HL-60 (cell line): ENCODE measurements at regions not wholly inside any gene's neighbourhood (a gene's known extent, or its start where the extent isn't known, plus 50 kb on each side); places are given as distances from the start of the nearest gene placed in this dataset.

Source experiments
- DNase-seq, 2 experiments: peaks; one replicate each; pipeline ENCODE4 v3.0.0-alpha.2; 2010 to 2020; ENCODE audit warnings: low read depth in 1 of 2, low spot score in 1 of 2
- H3K27ac ChIP-seq: fragments of 250-450 bp; sonication (Bioruptor Pico); replicated peaks from 2 replicates; pipeline ENCODE4 v1.5.1; 2020; ENCODE audit warnings: mild to moderate bottlenecking, moderate library complexity
- H3K27me3 ChIP-seq: fragments of 250-450 bp; sonication (Bioruptor Pico); 2 replicates; pipeline ENCODE4 v1.5.1; 2021; ENCODE audit warnings: mild to moderate bottlenecking, moderate library complexity; ENCODE audit not compliant: insufficient read depth, poor library complexity, severe bottlenecking
- H3K4me3 ChIP-seq: replicated peaks from 2 replicates; pipeline ENCODE4 v1.5.1; 2011; ENCODE audit warnings: mild to moderate bottlenecking, control low read depth, low read length; ENCODE audit not compliant: insufficient read depth
- GABPA ChIP-seq: IDR thresholded peaks from 2 replicates; pipeline ENCODE4 v1.6.1; 2012; ENCODE audit warnings: low read depth
- POLR2AphosphoS5 ChIP-seq: IDR thresholded peaks from 2 replicates; pipeline ENCODE4 v1.6.1; 2012; ENCODE audit warnings: low read depth
- SPI1 ChIP-seq: IDR thresholded peaks from 2 replicates; pipeline ENCODE4 v1.6.1; 2012; ENCODE audit warnings: low read depth, mild to moderate bottlenecking, borderline replicate concordance
- TF ChIP-seq, protein P1 (sequence below): IDR thresholded peaks from 2 replicates; pipeline ENCODE4 v1.6.1; 2012; ENCODE audit warnings: low read depth; ENCODE audit not compliant: insufficient replicate concordance
- TF ChIP-seq, protein P2 (sequence below): IDR thresholded peaks from one replicate; pipeline ENCODE4 v1.5.1; 2011; ENCODE audit warnings: low read length, control low read depth, inconsistent platforms; ENCODE audit not compliant: insufficient read depth

DNA sequence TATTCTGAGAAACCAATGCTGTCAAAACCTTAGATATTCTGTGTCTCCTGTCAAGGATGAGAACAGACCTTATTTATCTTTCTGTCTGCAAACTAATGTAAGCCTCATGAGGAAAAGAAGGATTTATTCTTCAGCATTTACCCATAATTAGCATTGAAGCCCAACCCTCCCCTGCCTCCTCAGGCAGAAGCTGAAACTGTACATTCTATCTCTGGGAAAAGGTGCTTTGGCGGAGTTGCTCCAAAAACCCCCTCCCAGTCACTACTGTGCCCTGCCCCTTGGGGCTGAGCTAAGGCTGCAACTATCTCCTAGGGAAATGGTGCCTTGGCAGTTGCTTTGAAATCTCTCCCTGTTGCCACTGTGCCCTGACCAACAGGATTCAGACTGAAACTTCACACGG lies 106.2 kb upstream of the TLR4 start:
- Histone ChIP-seq H3K4me3 (no peak overlapping the region), H3K27ac (no peak overlapping the region), H3K27me3 (no peaks in the 10 kb centered on the region)
- DNase-seq = no peak
- TF ChIP-seq, protein P1, sequence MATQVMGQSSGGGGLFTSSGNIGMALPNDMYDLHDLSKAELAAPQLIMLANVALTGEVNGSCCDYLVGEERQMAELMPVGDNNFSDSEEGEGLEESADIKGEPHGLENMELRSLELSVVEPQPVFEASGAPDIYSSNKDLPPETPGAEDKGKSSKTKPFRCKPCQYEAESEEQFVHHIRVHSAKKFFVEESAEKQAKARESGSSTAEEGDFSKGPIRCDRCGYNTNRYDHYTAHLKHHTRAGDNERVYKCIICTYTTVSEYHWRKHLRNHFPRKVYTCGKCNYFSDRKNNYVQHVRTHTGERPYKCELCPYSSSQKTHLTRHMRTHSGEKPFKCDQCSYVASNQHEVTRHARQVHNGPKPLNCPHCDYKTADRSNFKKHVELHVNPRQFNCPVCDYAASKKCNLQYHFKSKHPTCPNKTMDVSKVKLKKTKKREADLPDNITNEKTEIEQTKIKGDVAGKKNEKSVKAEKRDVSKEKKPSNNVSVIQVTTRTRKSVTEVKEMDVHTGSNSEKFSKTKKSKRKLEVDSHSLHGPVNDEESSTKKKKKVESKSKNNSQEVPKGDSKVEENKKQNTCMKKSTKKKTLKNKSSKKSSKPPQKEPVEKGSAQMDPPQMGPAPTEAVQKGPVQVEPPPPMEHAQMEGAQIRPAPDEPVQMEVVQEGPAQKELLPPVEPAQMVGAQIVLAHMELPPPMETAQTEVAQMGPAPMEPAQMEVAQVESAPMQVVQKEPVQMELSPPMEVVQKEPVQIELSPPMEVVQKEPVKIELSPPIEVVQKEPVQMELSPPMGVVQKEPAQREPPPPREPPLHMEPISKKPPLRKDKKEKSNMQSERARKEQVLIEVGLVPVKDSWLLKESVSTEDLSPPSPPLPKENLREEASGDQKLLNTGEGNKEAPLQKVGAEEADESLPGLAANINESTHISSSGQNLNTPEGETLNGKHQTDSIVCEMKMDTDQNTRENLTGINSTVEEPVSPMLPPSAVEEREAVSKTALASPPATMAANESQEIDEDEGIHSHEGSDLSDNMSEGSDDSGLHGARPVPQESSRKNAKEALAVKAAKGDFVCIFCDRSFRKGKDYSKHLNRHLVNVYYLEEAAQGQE = no peak
- no peak for TF ChIP-seq GABPA
- TF ChIP-seq, protein P2, sequence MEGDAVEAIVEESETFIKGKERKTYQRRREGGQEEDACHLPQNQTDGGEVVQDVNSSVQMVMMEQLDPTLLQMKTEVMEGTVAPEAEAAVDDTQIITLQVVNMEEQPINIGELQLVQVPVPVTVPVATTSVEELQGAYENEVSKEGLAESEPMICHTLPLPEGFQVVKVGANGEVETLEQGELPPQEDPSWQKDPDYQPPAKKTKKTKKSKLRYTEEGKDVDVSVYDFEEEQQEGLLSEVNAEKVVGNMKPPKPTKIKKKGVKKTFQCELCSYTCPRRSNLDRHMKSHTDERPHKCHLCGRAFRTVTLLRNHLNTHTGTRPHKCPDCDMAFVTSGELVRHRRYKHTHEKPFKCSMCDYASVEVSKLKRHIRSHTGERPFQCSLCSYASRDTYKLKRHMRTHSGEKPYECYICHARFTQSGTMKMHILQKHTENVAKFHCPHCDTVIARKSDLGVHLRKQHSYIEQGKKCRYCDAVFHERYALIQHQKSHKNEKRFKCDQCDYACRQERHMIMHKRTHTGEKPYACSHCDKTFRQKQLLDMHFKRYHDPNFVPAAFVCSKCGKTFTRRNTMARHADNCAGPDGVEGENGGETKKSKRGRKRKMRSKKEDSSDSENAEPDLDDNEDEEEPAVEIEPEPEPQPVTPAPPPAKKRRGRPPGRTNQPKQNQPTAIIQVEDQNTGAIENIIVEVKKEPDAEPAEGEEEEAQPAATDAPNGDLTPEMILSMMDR = no peak
- TF ChIP-seq SPI1 = no peak
- no peak for TF ChIP-seq POLR2AphosphoS5

DNA sequence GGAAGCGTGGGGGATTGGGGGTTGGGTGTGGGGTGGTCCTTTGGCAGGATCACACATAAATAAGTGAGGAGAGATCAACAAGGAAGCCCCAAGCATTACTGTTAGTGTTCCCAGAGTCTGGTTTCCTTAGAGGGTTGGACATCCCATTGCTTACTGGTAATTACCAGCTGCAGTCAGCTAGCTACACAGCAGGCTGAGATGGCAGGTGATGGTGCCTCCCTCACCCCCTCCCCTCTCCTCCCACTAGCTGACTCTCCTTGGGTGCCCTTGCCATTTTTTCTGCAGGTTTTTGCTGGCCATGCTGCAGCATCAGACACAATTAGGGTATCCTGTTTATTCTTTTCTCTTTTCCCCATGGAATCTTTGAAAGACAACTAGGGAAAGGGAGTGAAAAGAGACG lies 107.5 kb upstream of the TLR4 start:
- no peak overlapping the region for H3K27ac ChIP-seq
- no peaks in the 10 kb centered on the region for H3K27me3 ChIP-seq
- H3K4me3 ChIP-seq = no peak overlapping the region
- DNase-seq = no peak
- no peak for TF ChIP-seq GABPA
- TF ChIP-seq, protein P2 = no peak
- no peak for TF ChIP-seq POLR2AphosphoS5
- no peak for TF ChIP-seq SPI1
- TF ChIP-seq, protein P1 = no peak

DNA sequence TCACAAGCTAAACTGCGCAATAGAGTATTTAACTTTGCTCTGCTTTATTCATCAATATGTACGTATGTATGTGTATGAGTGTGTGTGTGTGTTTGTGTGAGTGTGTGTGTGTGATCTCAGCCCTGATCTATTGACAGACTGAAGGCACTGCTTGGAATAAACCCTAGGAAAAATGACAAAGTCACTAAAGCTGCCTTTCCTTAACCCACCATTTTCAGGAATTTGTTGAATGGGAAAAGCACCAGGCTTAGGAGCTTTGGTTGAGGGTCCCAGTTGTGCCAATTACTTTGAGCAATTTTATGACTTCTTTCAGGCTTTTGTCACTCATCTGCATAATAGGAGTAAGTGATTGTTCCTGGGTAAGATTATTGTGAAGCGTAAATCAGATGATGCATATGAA lies 108.6 kb upstream of the TLR4 start:
- H3K27ac ChIP-seq = no peak overlapping the region
- no peak overlapping the region for H3K4me3 ChIP-seq
- TF ChIP-seq GABPA (no peak), POLR2AphosphoS5 (no peak), SPI1 (no peak)
- TF ChIP-seq, protein P1 = no peak
- TF ChIP-seq, protein P2 = no peak
- DNase-seq = no peak
- H3K27me3 ChIP-seq = no peaks in the 10 kb centered on the region
